GM19238 (cell line): ENCODE measurements at regions not wholly inside any gene's neighbourhood (a gene's known extent, or its start where the extent isn't known, plus 50 kb on each side); places are given as distances from the start of the nearest gene placed in this dataset.
"Not testable (repeated sequence)": the region's sequence is repeated elsewhere in the genome, so short reads cannot be mapped to it uniquely, and the experiment has no call there.

Experiments
- DNase-seq: peaks from one replicate; pipeline ENCODE4 v3.0.0; 2011; ENCODE audit warnings: low spot score; ENCODE audit not compliant: insufficient read length

DNA sequence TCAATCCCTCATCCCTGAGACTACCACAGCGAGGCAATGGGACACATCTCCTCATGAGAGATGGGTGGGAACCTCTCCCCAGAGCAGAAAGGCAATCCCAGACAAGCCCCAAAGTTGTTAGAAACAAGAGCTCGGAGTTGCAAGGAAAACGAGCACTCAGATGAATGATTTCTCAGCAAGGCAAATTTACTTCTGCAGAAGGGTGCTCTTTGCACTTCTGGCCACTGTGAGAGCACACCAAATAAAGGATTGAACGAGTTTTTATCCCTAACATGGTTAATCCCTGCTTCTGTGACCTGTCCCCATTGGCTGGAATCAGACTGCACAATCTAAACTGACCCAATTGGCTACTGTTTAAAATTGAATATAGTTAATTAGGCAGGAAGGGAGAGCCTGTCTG lies 339.1 kb upstream of the POU1F1 start:
- no peak for DNase-seq

DNA sequence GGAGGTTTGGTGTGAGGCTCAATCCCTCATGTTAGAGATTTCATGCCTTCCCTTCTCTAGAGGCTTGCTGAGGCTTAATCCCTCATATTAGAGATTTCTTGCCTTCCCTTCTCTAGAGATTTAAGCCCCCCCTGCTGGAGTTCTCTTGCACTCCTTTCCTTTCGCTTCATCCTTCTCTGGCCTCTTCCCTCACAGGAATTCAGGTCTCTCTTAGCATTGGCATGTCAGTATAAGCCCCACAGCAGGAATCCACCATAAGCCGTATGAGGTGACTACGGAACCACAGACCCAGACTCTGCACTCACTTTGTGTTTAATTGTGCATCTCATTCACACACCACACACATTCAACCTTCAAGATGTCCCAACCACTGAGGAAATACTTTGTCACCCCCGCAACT lies 338.6 kb upstream of the POU1F1 start:
- no peak for DNase-seq

DNA sequence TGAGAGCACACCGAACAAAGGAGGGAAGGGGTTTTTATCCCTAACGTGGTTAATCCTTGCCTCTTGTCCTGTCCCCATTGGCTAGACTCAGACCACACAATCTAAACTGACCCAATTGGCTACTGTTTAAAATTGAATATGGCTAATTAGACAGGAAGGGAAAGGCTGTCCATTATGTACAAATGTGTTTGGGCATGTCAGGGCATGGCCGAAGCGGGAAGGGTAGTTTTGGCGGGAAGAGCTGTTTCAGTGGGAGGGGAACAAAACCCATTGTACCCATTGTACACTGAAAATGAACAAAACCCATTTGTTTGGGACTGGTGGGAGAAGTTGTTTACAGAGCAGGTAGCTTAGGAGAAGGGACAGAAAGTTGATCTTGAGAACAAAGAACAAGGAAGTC lies 330.9 kb upstream of the POU1F1 start:
- DNase-seq: no peak

GRCh38 chr3:87595798-87596197 lies 319.4 kb upstream of the POU1F1 start:
- DNase-seq: no peak

DNA sequence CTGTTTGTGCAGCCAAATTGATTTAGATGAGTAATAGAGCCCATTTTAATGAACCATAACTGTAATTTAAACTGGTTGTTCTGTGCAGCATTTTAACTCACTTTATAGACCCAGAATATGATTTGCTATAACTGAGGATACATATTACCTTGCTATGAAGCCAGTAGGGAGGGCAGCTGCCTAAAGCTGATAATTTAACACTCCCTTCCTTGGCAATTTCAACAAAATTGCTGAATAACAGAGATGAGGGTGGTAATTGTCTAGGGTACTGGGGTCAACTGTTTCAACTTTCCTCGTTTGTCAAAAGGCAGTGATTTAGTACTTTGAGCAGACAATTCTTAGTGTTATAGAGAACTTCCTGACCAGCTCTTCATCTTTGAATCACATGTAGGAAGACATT lies 304.9 kb upstream of the POU1F1 start:
- DNase-seq: no peak

DNA sequence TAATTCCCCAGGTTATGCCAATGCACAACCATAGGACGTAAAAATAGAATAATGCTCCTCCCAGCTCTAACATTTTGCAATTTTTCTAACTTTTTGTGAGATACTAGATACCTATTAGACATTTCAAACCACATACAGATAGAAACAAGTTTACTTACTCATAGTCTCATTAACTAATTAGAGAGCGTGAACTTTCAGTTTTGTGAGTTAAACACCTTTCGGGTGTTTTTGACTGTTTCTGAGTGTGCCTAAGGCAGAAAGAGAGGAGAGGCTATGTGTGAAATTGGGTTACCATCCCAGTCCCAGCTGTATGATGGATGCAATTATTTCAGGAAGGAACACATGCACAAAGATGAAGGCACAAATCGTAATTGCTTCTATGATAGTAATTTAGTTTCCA lies 300.4 kb upstream of the POU1F1 start:
- no peak for DNase-seq

- DNase-seq: no peak
Observed at GRCh38 chr3:87575550-87575949, 299.2 kb upstream of the POU1F1 start.

GRCh38 chr3:87568331-87568730 lies 291.9 kb upstream of the POU1F1 start:
- no peak for DNase-seq

GRCh38 chr3:87564438-87564837 lies 288.1 kb upstream of the POU1F1 start:
- no peak for DNase-seq

GRCh38 chr3:87563712-87564111 lies 287.3 kb upstream of the POU1F1 start:
- DNase-seq: no peak

DNA sequence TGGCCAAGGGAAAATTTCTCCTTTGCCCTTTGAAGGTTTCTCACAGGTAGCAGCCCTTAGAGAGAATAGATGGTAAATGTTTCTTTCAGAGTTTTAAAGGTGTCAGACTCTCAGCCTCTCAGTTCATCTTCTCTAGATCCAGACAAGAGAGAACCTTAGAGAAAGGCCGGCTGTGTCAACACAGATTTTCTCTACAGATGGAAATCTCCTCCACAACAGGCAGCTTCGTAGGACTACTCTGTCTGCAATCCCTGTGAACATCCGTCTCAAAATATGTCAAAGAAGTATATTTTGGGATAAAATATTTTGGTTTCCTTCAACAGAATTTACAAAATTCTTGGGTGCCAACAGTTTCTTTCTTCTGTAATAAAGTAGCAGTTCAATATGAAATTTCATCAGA lies 282.1 kb upstream of the POU1F1 start:
- DNase-seq: no peak

DNA sequence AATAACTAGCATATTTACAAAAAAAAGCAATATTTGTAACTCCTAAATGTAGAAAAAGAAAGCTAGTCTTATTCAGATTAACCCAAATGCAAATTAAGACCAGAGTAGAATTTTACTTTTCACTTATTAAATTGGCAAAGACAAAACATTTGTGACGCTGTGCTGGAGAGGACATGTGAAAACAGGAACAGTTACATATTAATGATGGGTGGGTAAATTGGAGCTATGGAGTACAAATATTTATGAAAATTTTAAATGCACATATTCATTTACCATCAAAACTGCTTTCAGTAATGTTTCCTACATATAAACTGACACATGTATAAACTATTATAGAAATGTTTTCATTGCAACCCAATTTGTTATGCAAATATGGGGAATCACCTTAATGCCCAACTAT lies 278.9 kb upstream of the POU1F1 start:
- no peak for DNase-seq

- no peak for DNase-seq
Observed at GRCh38 chr3:87553058-87553457, 276.7 kb upstream of the POU1F1 start.

GRCh38 chr3:87550892-87551291 lies 274.5 kb upstream of the POU1F1 start:
- DNase-seq: no peak

DNA sequence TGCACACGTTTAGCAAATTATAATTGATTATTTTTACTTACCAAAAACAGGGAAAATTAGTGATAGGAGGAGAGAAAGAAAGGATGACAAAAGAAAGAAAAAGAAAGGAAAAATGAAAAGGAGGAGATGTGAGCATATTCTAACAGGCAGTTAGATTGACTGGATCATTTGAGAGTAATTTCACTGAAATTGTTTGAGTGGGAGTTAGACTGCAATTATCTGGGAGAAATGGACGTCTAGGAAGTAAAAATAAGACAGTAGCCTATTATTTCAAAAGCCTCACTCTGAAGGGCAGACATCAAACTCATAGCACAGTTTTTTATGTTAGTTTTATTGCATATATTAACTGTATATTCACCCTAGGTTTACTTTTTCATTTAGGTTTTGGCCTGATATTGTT lies 272.8 kb upstream of the POU1F1 start:
- DNase-seq: no peak

DNA sequence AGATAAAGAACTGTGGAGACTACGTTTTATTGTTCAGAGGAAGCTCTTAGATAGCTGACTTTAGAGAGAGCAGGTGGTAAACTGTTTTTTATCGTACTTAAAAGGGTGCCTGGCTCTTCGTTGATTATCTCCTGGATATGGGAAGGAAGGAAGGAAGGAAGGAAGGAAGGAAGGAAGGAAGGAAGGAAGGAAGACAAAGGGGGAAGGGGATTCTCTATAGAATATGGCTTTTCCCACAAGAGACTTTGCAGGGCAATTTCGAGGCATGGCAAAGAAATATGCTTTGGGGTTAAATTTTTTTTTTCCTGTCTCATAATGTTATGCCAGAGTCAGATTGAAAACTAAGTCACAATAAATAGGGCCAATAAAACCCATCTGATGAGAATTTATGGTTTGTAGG lies 271.9 kb upstream of the POU1F1 start:
- DNase-seq: no peak

- DNase-seq: no peak
Observed at GRCh38 chr3:87546216-87546615, 269.8 kb upstream of the POU1F1 start.

DNA sequence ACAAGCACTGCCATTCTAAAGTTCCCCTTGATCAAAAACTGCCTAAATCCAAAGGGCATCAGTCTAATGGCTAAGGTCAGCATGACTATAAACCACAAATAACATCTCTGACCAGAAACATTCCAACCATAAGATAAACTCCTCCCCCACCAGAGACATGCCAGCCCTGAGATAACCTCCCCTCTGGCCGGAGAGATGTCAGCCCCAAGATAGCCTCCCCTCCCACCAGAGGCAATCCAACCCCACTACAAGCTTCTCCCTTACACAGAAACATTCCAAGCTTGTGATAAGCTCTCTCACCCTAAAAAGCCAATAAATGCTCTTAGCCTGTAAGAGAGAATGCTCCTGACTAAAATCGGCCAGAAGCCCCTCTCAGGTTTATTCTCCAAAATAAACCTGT lies 267.0 kb upstream of the POU1F1 start:
- not testable (repeated sequence) for DNase-seq

GRCh38 chr3:87541723-87542122 lies 265.3 kb upstream of the POU1F1 start:
- DNase-seq: no peak

DNA sequence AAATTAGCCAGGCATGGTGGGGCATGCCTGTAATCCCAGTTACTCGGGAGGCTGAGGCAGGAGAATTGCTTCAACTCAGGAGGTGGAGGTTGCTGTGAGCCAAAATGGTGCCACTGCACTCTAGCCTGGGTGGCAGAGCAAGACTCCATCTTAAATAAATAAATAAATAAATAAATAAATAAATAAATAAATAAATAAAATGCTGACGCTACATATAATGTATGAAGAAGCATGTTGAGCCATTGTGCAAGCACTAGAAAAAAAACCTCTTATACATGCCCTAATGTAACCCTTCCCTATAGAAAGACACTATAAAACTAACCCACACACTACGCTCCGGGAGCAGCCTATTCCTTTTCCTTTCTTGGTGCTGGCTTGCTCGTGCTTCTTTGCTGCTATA lies 262.3 kb upstream of the POU1F1 start:
- not testable (repeated sequence) for DNase-seq

DNA sequence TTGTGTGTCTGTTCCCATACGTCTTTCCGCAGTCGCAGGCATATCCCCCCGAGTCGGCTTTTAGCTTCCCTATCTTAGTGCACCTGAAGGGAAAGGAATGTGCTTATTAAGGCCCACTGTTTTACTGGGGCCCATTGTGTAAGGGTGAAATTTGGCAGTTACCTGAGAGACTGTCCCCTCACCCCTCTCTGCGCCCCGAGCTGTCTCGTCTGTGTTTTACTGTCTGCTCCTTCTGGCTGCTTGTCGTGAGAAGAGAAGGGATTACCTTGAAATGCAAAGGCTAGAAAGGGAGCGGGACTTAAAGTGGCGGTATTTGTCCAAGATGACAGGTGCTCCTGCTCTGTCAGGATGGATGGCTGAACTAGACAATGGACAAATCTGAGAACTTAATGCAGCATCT lies 233.0 kb upstream of the POU1F1 start:
- DNase-seq: no peak

DNA sequence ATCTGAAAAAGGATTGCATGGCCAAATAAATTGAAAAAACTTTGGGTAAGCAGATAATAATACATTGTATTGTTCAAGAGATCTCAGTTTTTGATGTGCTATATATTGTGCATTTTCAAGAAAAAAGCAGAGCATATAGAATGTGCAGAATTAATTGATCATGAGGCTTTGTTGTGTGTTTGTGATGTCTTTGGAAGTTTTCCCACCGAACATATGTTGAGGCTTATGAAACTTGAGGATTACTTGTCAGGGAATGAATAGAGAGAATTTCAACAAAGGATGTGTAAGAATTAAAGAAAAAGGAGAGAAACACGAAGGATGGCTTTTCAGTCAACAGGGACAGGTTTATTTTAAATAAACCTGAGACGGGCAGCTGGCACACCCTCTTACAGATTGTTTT lies 232.5 kb upstream of the POU1F1 start:
- no peak for DNase-seq

DNA sequence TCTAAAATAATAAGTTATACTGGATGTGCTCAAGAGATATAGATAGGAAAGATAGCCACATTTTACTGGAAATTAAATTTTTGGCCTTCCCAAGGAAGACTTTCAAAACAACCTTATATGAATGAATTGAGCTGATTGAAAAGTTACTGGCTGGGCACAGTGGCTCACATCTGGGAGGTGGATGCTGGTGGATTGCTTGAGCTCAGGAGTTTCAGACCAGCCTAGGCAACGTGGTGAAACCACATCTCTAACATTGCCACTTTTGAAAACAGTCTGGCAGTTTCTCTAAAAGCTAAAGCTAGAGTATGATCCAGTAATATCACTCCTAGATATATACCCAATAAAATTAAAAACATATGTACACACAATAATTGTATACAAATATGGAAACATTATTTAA lies 231.4 kb upstream of the POU1F1 start:
- DNase-seq: no peak

GRCh38 chr3:87503900-87504498 lies 227.6 kb upstream of the POU1F1 start:
- DNase-seq: no peak
